Calu3 (cell line): ENCODE measurements at regions not wholly inside any gene's neighbourhood (a gene's known extent, or its start where the extent isn't known, plus 50 kb on each side); places are given as distances from the start of the nearest gene placed in this dataset.

Experiments
- BruUV-seq: library from RNA; stranded (reverse); fragments of 400-500 nt; replicated peaks from 2 replicates; lab custom pipeline; 2021; lab: Mats Ljungman, UMichigan
- CTCF ChIA-PET: fragments of 300-600 bp; sonication (Branson Sonifier 250); formaldehyde crosslinking; loops from one replicate; lab custom pipeline; 2022; ENCODE audit warnings: antibody characterized with exemption; lab: Charles Lee
- DNase-seq: peaks from one replicate; pipeline ENCODE4 v3.0.0; 2022
- H3K27ac Mint-ChIP-seq: one replicate; pipeline ENCODE4 v1.8.0; 2022; ENCODE audit warnings: mixed read lengths; ENCODE audit not compliant: unreplicated experiment
- H3K27me3 Mint-ChIP-seq: one replicate; pipeline ENCODE4 v1.8.0; 2022; ENCODE audit warnings: mixed read lengths; ENCODE audit not compliant: unreplicated experiment
- H3K36me3 Mint-ChIP-seq: one replicate; pipeline ENCODE4 v1.8.0; 2022; ENCODE audit warnings: mild to moderate bottlenecking, moderate library complexity, mixed read lengths; ENCODE audit not compliant: insufficient read depth, unreplicated experiment
- H3K4me1 Mint-ChIP-seq: one replicate; pipeline ENCODE4 v1.8.0; 2022; ENCODE audit warnings: mild to moderate bottlenecking, low read depth, mixed read lengths; ENCODE audit not compliant: unreplicated experiment
- H3K4me3 Mint-ChIP-seq: one replicate; pipeline ENCODE4 v1.8.0; 2022; ENCODE audit warnings: mild to moderate bottlenecking, low read depth, moderate library complexity, mixed read lengths; ENCODE audit not compliant: unreplicated experiment
- H3K9me3 Mint-ChIP-seq: one replicate; pipeline ENCODE4 v1.8.0; 2022; ENCODE audit warnings: low read depth, mixed read lengths; ENCODE audit not compliant: unreplicated experiment
- intact Hi-C: fragments of 100-400 bp; cut with micrococcal nuclease; formaldehyde crosslinking; loops from one replicate; pipeline ENCODE4 v1.10.0; 2022; ENCODE audit not compliant: unreplicated experiment
- TF ChIP-seq, protein P1 (sequence below): fragments of 200-600 bp; IDR thresholded peaks from one replicate; pipeline ENCODE4 v1.8.0; 2022; ENCODE audit warnings: antibody characterized with exemption; ENCODE audit not compliant: unreplicated experiment

DNA sequence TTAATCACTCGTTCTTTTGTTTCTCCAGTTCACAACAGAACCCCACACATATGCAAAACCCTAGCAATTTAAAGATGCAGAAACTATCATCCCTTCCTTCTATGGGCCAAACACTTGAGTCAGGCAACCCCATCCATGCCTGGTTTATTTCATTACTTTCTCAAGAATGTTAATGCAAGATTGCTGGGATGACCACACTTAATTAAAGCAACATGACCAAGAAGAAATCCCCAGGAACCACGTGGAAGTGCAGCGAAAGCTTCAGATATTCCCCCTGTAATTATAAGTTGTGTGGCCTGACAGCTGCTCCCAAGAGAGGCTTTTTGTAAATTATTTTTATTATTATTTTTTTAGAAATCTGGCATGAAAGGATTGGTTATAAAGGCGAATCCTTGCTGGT, 246.2 kb upstream of the ID2 start:
- Mint-ChIP-seq H3K27ac (no peak overlapping the region), H3K4me1 (peaks cover 7% of the 10 kb centered on the region), H3K27me3 (no peaks in the 10 kb centered on the region), H3K36me3 (no peaks in the 10 kb centered on the region), H3K4me3 (no peak overlapping the region), H3K9me3 (peaks cover 2% of the 10 kb centered on the region)
- CTCF ChIA-PET, result no interaction called here
- TF ChIP-seq, protein P1, sequence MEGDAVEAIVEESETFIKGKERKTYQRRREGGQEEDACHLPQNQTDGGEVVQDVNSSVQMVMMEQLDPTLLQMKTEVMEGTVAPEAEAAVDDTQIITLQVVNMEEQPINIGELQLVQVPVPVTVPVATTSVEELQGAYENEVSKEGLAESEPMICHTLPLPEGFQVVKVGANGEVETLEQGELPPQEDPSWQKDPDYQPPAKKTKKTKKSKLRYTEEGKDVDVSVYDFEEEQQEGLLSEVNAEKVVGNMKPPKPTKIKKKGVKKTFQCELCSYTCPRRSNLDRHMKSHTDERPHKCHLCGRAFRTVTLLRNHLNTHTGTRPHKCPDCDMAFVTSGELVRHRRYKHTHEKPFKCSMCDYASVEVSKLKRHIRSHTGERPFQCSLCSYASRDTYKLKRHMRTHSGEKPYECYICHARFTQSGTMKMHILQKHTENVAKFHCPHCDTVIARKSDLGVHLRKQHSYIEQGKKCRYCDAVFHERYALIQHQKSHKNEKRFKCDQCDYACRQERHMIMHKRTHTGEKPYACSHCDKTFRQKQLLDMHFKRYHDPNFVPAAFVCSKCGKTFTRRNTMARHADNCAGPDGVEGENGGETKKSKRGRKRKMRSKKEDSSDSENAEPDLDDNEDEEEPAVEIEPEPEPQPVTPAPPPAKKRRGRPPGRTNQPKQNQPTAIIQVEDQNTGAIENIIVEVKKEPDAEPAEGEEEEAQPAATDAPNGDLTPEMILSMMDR, result no peak
- intact Hi-C loops, result no loop called here
- DNase-seq, result no peak
- no TSS peak for BruUV-seq

DNA sequence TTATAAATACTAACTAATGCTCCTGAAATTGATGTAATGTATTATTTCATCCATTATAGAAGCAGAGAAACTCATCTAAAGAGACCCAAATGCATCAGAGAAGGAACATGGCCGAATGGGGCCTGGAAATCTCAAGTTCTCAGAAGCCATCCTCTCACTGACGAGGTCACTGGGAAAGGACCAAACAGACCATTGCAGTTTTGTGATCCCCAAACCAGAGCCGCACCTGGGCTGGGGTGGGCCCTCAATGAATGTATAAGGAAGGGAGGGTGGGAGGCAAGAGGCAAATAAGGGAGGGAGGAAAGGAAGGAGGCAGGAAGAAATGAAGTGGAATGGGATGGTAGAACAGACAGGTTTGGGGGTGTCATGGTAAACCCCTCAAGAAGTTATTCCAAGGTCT, 245.3 kb upstream of the ID2 start:
- BruUV-seq, result no TSS peak
- Mint-ChIP-seq H3K27ac (no peak overlapping the region), H3K4me3 (no peak overlapping the region), H3K36me3 (no peaks in the 10 kb centered on the region), H3K4me1 (peaks cover 7% of the 10 kb centered on the region), H3K9me3 (no peaks in the 10 kb centered on the region), H3K27me3 (no peaks in the 10 kb centered on the region)
- intact Hi-C loops, result no loop called here
- CTCF ChIA-PET, result no interaction called here
- TF ChIP-seq, protein P1, result no peak
- DNase-seq, result no peak

DNA sequence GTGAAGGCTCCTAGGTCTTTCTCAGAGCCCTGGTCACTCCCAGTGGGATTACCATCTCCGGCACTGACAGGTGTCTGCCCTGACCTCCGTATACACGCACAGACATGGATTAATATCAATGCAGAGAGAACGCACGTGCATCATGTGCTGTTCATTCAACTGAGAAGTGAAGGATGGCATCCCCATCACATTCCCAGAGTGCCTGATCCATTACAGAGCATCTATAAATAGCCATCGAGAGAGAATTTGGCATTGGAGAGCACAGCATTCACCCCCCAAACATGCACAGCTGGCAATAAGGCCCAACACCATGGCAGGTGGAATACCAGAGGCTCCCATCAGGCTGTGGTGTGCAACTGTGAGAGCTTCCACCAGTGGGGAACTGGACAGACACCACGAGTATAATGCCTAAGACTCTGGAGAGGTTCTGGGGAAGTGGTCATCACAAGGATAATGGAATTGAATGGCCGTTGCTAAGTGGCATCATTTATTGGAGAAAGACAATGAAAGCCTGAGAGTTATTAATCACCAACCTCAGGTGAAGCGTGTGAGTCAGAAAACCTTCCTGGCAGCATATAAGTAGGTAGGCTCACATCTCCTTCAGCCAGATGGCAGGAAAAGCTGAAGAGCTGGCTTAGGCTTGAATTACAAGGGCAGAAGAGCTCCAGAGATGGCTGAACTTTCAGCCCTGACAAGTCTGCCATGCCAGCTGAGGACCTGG, 244.5 kb upstream of the ID2 start:
- H3K36me3 Mint-ChIP-seq, result no peaks in the 10 kb centered on the region
- TF ChIP-seq, protein P1, result no peak
- no peak overlapping the region for H3K4me3 Mint-ChIP-seq
- intact Hi-C loops, result no loop called here
- no peaks in the 10 kb centered on the region for H3K27me3 Mint-ChIP-seq
- DNase-seq, result no peak
- H3K27ac Mint-ChIP-seq, result no peak overlapping the region
- BruUV-seq, result no TSS peak
- CTCF ChIA-PET, result no interaction called here
- H3K4me1 Mint-ChIP-seq, result peaks cover 7% of the 10 kb centered on the region
- no peaks in the 10 kb centered on the region for H3K9me3 Mint-ChIP-seq

DNA sequence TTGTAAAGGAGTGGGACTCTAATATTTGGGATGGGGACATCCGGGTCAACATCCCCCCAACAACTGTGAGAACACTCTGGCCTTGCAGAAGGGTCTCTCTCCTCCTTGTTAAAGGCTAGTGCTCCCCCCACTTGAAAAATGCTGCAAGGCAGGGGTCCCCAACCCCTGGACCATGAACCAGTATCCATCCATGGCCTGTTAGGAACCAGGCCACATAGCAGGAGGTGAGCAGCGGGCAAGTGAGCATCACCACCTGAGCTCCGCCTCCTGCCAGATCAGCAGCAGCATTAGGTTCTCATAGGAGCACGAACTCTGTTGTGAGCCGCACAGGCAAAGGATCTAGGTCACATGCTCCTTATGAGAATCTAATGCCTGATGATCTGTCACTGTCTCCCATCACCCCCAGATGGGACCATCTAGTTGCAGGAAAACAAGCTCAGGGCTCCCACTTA, 243.9 kb upstream of the ID2 start:
- Mint-ChIP-seq H3K9me3 (no peaks in the 10 kb centered on the region), H3K27me3 (no peaks in the 10 kb centered on the region), H3K36me3 (no peaks in the 10 kb centered on the region), H3K4me3 (no peak overlapping the region), H3K27ac (no peak overlapping the region), H3K4me1 (peaks cover 7% of the 10 kb centered on the region)
- no peak for DNase-seq
- intact Hi-C loops, result no loop called here
- BruUV-seq, result no TSS peak
- CTCF ChIA-PET, result no interaction called here
- TF ChIP-seq, protein P1, result no peak
